Gastrocnemius medialis (tissue), 4 donors: ENCODE measurements at regions not wholly inside any gene's neighbourhood (a gene's known extent, or its start where the extent isn't known, plus 50 kb on each side); places are given as distances from the start of the nearest gene placed in this dataset.

Source experiments
- POLR2A ChIP-seq, 2 donors: fragments of 450-650 bp; IDR thresholded peaks; one replicate each; pipeline ENCODE4 v1.6.1; 2017; ENCODE audit warnings: antibody characterized with exemption in 2 of 2, mild to moderate bottlenecking in 2 of 2, moderate library complexity in 2 of 2
- TF ChIP-seq, protein P1 (sequence below), 5 experiments: fragments of 450-650 bp in 3 of 5; fragments of 200-600 bp in 2 of 5; sonication (generic) in 2 of 5; IDR thresholded peaks in 4 of 5; conservative IDR thresholded peaks in 1 of 5; 1 replicate in 4 of 5; 2 replicates in 1 of 5; pipeline ENCODE4 v1.5.1; 2016 to 2019; ENCODE audit warnings: antibody characterized with exemption in 5 of 5, mild to moderate bottlenecking in 3 of 5, moderate library complexity in 3 of 5

DNA sequence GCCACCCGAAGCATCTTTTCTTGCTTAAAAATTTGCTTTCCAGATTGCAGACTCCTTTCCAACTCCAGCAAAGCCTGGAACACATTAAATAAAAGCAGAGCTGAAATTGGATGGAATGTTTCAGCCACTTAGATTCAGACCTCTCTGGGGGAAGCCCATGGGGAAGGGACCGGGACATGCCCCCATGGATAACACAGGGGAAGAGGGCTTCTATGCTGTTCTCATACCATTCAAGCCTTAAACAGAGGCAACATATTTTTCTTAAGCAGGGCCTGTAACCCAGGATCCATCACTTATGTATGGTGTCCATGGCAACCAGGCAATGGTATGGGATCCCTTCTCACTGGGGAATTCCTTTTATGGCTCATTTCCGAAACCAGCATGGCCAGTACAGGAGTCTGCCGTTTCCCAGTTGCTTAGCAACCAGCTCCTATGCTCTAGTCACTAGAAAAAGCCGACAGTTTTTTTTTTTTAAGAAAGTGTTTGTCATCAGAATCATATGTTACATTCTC, 62.0 kb upstream of the MARCHF10 start:
- no peak for TF ChIP-seq POLR2A (IDR thresholded peaks at IDR 0.05)
- TF ChIP-seq, protein P1, sequence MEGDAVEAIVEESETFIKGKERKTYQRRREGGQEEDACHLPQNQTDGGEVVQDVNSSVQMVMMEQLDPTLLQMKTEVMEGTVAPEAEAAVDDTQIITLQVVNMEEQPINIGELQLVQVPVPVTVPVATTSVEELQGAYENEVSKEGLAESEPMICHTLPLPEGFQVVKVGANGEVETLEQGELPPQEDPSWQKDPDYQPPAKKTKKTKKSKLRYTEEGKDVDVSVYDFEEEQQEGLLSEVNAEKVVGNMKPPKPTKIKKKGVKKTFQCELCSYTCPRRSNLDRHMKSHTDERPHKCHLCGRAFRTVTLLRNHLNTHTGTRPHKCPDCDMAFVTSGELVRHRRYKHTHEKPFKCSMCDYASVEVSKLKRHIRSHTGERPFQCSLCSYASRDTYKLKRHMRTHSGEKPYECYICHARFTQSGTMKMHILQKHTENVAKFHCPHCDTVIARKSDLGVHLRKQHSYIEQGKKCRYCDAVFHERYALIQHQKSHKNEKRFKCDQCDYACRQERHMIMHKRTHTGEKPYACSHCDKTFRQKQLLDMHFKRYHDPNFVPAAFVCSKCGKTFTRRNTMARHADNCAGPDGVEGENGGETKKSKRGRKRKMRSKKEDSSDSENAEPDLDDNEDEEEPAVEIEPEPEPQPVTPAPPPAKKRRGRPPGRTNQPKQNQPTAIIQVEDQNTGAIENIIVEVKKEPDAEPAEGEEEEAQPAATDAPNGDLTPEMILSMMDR (IDR thresholded peaks at IDR 0.05 in 4 of 5, conservative IDR thresholded peaks at IDR 0.05 in 1 of 5), result no peak
